ENCODE measurements at regions not wholly inside any gene's neighbourhood (a gene's known extent, or its start where the extent isn't known, plus 50 kb on each side); places are given as distances from the start of the nearest gene placed in this dataset.

DNA sequence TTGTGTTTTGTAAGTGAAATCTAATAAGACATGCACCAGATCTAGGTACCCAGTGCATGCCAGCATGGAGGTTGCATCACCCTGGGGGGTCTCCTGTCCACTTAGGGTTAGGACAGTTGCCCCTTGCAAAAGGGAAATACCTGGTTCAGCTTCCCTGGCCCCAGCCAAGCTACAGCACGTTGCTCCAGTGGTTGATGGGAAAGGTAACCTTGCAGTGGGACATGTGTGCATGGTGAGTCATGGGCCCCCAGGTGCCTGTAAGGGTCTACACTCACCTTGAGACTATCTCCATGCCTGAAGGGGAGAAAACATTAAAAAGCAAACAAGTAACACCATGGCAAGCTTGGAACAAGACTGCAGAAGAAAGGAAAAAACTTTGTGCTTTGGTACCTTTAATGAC is 143.9 kb downstream of the LSM5 start:
- no peak for DNase-seq

GRCh38 chr7:32336726-32337125 is 153.5 kb downstream of the LSM5 start:
- DNase-seq: no peak

DNA sequence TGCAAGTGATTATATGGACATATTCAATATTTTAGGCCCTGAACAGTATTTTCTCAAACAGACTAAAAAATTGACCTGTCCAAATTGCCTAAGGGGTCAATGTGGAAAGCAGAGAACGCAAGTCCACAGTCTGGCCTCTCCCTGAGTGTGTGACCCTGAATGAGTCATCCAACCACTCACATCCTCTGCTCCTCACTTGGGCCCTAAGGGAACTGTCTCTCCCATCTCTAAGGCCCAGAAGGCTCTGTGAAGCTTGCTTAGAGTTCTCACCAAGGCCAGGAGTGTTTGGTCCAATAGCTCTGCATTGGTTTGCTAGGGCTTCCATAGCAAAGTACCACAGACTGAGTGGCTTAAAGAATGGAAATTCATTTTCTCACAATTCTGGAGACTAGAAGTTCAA is 155.1 kb downstream of the LSM5 start:
- no peak for DNase-seq

DNA sequence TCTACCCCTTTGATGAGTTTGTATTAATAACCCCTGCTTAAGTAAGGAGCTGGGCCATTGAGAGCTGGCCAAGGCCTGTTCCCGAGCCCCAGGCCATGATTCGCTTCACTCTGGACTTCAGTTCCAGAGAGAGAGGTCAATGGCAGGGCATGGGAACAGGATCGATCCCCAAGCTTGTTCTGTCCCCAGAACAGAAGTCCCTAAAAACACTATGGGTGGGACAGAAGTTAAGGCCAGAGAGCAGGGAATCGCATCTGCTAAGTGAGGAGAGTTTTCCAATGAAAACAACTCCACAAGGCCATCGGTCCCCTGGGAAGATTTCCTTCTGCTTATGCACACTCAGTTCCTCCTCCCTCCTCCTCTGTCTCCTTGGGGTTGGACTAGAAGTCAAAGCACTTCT is 159.6 kb downstream of the LSM5 start:
- no peak for DNase-seq

DNA sequence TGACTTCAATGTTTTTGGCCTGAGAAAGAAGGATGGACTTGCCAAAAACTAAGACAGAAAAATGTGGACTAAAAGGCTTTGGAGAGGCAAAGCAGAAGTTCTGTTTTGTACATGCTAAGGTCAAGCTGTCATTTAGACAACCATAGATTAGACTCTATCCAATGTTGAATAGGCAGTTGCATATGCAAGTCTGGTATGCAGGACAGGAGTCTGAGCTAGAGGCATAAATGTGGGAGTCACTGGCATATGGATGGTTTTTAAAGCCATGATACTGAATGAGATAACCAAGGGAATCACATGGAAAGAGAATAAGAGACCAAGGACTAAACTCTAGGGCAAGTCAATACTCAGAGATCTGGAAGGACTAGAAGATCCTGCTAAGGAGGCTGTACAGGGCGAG is 164.1 kb downstream of the LSM5 start:
- DNase-seq: no peak

DNA sequence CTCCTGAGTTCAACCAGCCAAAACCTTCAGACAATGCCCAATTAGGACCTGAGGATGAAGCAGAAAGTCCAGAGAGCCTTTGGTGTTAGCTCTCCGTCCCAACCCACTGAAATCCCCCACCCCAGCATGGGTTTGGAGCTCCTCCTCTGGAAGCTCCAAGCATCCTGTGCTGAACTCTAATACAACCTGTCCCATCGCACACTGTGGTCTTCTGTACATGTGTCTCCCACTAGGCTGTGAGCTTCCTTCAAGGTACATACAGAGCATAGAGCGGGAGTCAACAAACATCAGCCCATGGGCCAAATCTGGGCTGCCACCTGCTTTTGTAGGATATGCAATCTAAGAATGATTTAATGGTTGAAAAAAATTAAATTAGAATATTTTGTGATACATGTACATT is 166.5 kb downstream of the LSM5 start:
- no peak for DNase-seq

DNA sequence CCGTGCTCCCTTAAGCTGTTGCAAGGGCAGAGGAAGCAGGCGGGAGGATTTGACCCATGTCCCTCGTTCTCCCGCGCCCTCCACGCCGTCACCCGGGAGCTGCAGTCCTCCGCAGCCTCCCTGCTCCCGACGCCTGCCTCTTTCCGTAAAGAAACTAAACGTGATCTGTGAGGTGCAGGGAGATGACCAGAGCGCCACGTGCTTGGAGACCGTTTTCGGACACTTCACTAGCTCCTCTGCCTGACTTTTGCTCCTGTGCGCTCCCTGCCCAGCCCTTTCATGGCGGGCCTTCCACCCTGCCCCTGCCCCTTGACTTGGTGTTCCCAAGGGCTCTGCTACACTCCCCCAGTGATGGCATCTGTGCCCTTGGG is 171.2 kb downstream of the LSM5 start:
- DNase-seq: no peak

DNA sequence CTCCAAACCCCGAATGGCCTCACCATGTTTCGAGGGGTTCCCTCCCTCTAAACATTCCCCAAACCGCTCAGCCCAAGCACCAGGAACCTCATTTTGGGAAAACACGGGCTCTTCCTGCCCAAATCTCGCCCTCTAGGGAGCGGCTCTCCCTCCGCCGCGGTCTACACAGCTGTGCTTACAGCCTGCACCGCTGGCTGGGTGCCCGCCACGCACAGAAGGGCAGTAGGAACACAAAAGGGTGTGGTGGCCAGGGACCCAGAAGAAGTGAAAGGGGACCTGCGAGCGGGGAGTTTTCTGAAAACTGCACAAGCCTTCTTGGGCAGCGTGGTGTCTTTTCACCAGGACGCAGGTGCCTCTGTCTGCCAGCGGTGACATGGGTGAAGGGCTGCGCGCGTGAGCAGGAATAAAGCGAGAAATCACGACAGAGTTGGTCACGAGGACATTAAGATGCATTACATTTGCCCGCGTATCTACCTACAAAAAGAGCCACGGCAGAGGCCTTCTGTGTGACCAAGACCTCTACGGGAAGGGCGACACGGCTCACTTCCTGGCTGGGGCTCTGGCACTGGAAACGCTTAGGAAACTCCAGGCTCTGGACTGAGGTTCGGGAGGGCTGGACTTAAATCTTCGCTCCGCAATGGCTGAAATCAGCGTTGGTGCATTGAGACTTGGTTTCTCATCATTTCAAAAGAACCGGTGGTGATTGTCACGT is 171.7 kb downstream of the LSM5 start:
- DNase-seq: no peak

DNA sequence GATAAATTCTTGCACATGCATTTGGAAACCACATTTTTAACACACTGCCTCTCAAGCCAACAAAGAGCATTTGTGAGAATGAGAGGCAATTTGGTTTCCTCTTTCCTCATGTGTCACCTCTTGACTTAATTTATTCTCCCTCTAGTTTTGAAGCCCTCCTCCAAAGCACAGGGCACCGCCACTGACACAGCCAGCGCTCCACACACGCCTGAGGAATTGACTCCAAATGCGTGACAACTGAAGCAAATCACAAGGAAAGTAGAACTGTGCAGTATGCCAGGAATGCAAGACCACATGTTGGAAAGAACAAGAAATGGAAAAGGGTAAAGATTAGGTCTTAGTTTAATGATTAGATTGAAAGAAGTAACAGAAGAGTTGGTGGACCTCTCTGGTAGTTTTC is 173.3 kb downstream of the LSM5 start:
- DNase-seq: no peak

DNA sequence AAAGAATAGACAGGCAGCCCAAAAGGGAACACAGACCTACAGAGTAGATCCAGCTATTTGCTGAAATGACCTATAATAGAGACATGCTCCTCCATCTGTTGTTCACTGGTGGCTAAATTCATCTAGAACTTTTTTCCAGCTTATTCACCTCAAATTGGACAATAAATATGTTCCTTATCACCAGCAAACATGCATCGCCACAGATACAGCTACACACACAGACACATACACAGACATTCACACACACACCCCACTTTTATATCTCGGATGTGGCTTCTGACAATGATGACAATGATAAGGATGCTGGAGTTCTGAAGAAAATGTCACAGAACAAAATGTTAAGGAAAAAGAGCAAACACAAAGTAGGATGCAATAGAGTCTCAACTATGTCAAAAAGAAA is 175.4 kb downstream of the LSM5 start:
- DNase-seq: no peak

DNA sequence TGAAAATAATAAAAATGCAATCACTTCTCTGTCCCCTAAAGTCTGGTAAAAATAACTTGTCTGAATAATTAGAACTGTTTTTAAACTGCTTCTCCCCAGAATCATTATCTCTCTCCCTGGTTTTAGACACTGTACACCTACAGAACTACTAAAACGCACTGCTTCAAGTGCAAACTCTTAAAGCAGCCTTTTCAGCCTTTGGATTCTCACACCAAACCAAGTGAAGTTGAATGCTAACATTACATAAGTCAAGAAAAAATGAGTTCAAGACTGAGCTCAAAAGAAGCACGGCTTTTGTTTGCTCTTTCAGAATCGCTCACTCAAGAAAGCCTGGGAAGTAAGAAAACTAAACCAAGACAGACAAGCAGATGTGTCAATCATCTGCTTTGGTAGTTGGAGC is 188.8 kb downstream of the LSM5 start:
- DNase-seq: no peak

DNA sequence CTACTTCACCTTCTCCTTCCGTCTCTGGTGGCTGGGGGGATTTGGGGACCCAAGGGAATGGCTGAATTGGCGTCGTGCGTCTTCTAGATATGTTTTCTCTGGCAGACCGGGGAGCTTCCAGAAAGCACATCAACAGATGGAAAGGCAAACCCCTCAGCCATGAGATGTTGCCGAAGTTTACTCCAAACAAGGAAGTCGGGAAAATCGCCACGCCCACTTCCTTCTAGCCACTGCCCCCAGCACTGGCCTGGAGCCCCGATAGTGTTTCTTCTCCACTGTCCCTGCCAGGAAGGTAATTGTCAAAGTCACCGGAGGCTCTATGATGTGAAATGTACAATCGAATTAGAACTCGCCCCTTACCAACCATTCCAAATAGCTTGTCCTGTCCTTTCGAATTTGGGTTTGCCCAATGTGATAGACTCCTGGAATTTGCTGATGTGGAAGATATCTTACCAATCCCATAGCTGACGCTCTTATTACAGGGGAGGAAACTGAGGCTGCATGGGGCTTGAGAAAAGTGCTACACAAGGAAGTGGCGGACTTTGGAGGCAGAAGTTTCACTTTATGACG is 191.0 kb downstream of the LSM5 start:
- no peak for DNase-seq

DNA sequence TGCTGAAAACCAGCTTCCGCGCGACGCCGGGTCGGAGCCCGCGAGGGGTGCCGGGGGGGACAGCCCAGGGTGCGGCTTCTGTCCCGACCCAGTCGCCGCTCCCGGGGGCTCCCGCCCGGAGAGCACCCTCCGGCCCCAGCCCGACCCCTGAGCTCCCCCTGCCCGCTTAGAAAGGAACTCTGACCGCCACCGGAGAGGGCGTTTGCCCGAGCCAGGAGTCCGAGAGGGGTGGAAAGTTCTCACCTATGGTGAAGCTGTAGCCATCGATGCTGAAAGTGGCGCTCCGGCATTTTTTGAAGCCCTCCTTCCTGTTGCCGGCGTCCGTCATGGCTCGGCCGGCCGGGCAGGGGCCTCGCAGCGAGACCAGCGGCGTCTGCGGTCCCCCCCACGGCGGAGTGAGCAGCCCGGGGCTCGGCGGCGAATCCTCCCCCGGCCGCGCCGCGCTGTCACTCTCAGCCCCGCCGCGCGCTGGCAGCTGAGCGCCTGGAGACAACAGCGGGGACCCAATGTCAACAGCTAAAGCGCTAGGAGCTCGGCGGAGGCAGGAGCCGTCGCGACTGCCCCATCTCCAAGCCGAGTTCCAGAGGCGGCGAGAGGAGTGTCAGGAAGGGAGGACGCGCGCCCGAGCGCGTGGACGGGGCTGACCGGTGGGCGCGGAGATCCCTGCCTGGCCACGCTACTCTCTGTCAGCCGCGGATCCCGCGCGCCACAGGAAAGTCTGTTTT is 191.6 kb downstream of the LSM5 start:
- DNase-seq: no peak

DNA sequence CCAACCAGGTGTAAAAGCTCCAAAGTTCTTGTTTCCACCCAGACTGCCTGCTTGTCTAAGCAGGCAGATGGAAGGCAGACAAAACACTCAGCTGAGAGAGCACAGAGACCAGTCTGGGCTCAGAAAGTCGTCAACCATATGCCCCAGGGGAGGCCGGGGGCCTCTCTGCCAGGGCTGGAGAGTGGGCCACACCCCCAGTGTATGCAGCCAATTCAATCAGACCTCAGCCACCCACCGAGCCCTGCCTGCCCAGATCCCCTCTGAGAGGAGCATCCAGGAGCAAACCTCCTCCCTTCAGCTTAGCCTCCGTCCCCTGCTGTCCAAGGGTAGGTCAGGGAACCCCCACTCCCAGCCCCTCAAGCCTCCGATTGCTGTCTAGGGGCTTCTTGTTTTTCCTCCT is 196.3 kb downstream of the LSM5 start:
- DNase-seq: no peak

DNA sequence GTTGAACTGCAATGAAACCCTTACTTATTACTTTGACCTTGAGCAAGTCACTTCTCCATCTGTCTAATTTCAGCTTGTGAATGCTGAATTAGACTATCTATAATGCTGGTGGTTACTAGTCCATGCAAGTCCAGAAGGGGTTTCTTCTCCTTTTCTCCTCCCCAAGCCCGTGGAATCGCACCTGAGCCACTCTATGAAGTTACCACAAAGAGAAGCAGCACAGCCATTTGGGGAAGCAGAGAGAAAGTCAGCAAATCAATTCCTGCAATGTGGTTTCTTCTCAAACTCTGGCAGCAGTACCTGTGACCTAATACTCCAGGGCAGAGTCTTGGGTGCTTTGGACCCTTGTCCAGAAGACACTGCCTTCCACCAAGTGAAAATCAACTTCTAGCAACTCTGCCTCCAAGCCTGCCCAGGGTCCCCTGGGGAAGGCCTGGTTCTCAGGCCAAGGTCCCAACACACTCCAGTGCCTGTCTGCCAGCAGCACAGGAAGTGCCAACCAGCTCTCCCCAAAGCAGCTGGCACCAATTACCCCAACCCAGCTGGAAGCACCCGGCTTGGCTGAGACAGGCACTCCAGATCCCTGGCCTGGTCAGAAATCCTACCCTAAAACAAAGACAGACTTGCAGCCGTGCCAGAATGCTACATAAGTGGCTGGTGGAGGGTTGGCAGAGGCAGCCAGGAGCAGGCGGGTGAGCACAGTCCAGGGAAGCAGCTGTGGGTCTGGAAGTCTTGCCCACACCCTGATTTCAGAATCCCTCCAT is 200.3 kb downstream of the LSM5 start:
- no peak for DNase-seq

DNA sequence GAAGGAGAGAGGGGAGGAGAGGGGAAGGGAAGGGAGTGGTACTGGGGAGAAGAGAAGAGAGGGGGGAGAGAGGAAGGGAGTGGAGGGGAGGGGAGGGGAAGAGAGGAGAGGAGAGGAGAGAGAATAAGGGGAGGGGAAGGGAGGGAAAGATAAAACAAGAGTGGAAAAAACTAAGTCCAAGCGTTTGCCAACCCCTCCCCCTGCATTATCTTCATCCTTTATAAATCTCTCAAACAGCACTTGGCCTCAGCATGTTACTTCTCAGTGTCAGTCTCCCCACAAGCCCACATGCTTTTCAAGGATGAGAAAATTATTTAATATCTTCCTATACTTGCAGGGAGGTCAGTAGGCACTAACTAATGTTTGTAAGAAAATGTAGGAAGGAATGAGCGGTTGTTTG is 204.5 kb downstream of the LSM5 start:
- no peak for DNase-seq

DNA sequence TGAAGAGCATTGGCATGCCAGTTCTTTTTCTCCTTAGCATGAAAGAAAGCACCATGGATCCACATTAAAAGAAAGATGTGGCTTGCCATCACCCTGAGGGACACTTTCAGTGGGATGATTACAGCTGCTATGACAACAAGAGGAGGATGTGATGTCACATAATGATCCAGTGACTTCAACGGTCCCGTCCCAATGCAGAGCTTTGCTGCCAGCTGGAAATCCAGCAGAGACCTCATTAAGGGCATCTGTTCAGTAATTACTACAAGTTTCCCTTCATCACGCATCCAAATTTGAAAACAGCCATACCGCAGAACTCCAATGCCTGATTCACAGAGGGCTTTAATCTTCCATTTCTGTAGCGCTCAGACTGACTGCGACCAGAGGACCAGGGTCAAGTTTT is 206.6 kb downstream of the LSM5 start:
- no peak for DNase-seq

DNA sequence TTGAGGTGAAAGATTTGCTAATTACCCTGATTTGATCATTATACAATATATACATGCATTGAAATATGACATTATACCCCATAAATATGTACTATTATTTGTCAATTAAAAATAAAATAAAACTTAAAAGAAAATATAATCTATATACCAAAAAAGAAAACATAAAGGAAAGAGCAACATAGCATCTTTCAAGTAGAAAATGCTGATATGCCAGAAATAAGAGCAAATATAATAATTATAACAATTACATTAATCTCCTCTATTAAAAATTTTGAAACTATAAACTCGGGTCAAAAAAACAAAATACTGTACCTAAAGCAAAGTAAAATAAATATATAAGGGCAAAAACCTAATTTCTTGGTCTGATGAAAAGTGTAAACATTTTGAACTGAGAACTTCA is 209.3 kb upstream of the PDE1C start:
- no peak for DNase-seq

- DNase-seq: no peak
These were observed 205.2 kb upstream of the PDE1C start for GRCh38 chr7:32275216-32276009.

DNA sequence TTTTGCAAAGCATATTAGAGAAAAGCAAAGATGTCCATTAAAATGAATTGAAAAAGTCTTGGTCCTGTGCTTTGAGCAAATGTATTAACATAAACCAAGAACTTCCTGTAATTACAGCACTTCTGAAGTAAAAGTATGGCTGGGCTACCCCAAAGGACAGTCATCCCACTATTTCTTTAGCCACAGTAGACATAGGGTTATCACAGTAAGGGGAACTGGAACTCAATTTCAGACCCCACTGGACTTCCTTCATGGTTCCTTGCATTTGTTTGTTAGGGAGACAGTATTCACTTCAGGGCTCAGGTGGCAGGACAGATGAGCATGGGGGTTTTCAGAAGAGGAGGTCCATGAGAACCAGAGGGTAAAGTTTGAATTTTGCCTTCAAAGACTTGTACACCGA is 203.1 kb upstream of the PDE1C start:
- no peak for DNase-seq

GRCh38 chr7:32266932-32267475 is 196.8 kb upstream of the PDE1C start:
- no peak for DNase-seq

DNA sequence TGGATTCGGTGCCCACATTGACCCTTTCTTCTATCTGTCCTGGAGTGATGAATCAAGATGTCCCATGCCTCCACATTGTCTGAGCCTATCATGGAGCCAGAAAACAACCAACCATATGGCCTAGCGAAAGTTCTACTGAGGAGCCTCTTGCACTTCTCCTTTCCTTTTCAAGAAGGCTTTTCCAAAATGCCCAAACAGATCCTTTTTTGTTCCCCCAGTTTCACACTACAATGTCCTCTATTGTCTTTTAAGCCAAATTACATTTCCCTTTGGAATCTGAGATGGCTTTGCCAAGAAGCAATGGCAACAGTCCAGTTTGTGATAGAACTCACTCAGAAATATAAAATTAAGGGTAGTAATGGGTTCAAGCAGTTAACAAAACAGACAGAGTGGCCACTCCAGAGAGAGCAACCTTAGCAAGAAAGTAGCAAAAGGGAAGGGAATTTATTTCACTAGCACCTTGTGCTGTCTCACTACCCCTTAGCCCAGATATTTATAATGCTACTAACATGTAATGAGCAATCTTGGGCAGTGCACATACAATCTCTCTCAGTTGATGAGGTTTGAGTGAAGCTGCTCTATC is 194.6 kb upstream of the PDE1C start:
- no peak for DNase-seq

All from fibroblast of skin of abdomen (primary cell).